BLaER1 (cell line): ENCODE measurements at regions not wholly inside any gene's neighbourhood (a gene's known extent, or its start where the extent isn't known, plus 50 kb on each side); places are given as distances from the start of the nearest gene placed in this dataset.
"Not testable (repeated sequence)": the region's sequence is repeated elsewhere in the genome, so short reads cannot be mapped to it uniquely, and the experiment has no call there.

ENCODE experiments used
- H3K27ac ChIP-seq: shearing (Covaris generic); formaldehyde crosslinking; 2 replicates; pipeline ENCODE4 v1.8.1; 2022
- H3K27me3 ChIP-seq: shearing (Covaris generic); formaldehyde crosslinking; 2 replicates; pipeline ENCODE4 v1.8.1; 2022
- H3K36me3 ChIP-seq: shearing (Covaris generic); formaldehyde crosslinking; 2 replicates; pipeline ENCODE4 v1.8.1; 2022
- H3K4me1 ChIP-seq: shearing (Covaris generic); formaldehyde crosslinking; 2 replicates; pipeline ENCODE4 v1.8.1; 2022
- H3K4me2 ChIP-seq: shearing (Covaris generic); formaldehyde crosslinking; 2 replicates; pipeline ENCODE4 v1.8.1; 2022
- H3K4me3 ChIP-seq: shearing (Covaris generic); formaldehyde crosslinking; 2 replicates; pipeline ENCODE4 v1.8.1; 2022
- H3K9ac ChIP-seq: shearing (Covaris generic); formaldehyde crosslinking; 2 replicates; pipeline ENCODE4 v1.8.1; 2022
- H3K9me3 ChIP-seq: shearing (Covaris generic); formaldehyde crosslinking; 2 replicates; pipeline ENCODE4 v1.8.1; 2022
- H4K20me1 ChIP-seq: shearing (Covaris generic); formaldehyde crosslinking; 2 replicates; pipeline ENCODE4 v1.8.1; 2022
- Cebpa-rat ChIP-seq: shearing (Covaris generic); IDR thresholded peaks from 2 replicates; pipeline ENCODE4 v1.8.1; 2022

GRCh38 chr4:111960241-111960667, 185.0 kb upstream of the FAM241A start:
- Histone ChIP-seq H3K4me3 (no peak overlapping the region), H3K36me3 (no peaks in the 10 kb centered on the region), H3K4me2 (peak overlapping the region; percentile 42), H3K27me3 (no peaks in the 10 kb centered on the region), H3K9me3 (no peaks in the 10 kb centered on the region), H4K20me1 (no peaks in the 10 kb centered on the region), H3K27ac (no peak overlapping the region), H3K4me1 (peaks cover 21% of the 10 kb centered on the region), H3K9ac (no peak overlapping the region)
- no peak for TF ChIP-seq Cebpa-rat

- H3K36me3 ChIP-seq, H3K27ac ChIP-seq, H4K20me1 ChIP-seq, H3K9ac ChIP-seq, H3K4me2 ChIP-seq, H3K9me3 ChIP-seq, H3K4me3 ChIP-seq, H3K27me3 ChIP-seq: not testable (repeated sequence)
- H3K4me1 ChIP-seq: peaks cover 21% of the 10 kb centered on the region
Observed at GRCh38 chr4:111961026-111961425, 184.2 kb upstream of the FAM241A start.

- no peaks in the 10 kb centered on the region for H3K27me3 ChIP-seq
- no peak overlapping the region for H3K9ac ChIP-seq
- no peaks in the 10 kb centered on the region for H3K9me3 ChIP-seq
- H3K4me3 ChIP-seq: no peak overlapping the region
- TF ChIP-seq Cebpa-rat: no peak
- no peaks in the 10 kb centered on the region for H3K36me3 ChIP-seq
- H3K4me1 ChIP-seq: peaks cover 21% of the 10 kb centered on the region
- H3K4me2 ChIP-seq: no peak overlapping the region
- no peak overlapping the region for H3K27ac ChIP-seq
- H4K20me1 ChIP-seq: no peaks in the 10 kb centered on the region
Observed at GRCh38 chr4:111961809-111962208, 183.4 kb upstream of the FAM241A start.

DNA sequence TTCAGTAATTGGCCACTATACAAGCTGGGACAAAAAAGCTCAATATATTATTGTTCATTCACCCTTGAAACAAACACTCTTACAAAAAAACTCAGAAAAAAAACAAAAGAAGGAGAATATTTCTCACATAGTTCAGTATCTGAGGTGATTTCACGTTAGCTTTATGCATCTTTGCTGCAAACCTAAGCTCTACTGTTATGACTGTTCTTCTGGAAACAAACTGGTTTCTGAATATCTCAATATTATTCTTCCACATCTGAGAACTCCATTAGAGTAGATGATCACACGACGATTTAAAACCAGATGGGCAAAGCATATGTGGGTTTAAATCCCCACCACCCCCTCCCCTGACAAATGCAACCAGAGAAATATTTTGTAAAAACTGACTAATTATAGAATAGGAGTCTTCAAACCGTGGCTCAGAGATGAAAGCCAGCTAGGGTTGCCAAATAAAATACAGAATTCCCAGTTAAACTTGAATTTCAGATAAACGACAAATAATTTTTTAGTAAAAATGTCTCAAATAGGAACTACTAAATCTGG, 182.0 kb upstream of the FAM241A start:
- Histone ChIP-seq H3K4me1 (peaks cover 21% of the 10 kb centered on the region), H3K4me3 (no peak overlapping the region), H3K27me3 (no peaks in the 10 kb centered on the region), H3K4me2 (no peak overlapping the region), H4K20me1 (no peaks in the 10 kb centered on the region), H3K27ac (no peak overlapping the region), H3K9ac (no peak overlapping the region), H3K9me3 (no peaks in the 10 kb centered on the region), H3K36me3 (no peaks in the 10 kb centered on the region)
- no peak for TF ChIP-seq Cebpa-rat

DNA sequence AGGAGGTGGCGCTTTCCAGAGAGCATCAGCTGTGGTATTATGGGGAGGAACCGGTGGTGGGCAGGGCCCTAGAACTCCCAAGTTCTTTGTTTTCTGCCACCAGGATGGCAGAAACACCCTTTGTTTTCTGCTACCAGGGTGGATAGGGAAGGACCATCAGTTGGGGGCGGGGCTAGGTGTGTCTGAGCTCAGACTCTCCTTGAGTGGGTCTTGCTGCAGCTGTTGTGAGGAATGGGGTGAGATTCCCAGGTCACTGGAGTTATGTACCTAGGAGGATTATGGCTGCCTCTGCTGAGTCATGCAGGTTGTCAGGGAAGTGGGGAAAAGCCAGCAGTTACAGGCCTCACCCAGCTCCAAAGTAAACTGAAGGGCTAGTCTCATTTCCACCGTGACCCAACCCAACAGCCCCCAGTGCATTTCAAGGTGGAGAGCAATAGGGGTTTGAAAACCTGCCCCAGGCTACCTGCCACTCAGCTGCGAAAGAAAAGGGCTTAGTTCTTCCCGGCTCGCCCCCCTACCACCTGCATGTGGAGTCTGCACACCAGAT, 167.8 kb upstream of the FAM241A start:
- Histone ChIP-seq H4K20me1 (no peaks in the 10 kb centered on the region), H3K4me1 (no peaks in the 10 kb centered on the region)
- TF ChIP-seq Cebpa-rat: no peak

GRCh38 chr4:111979921-111980320, 165.3 kb upstream of the FAM241A start:
- H3K36me3 ChIP-seq: no peaks in the 10 kb centered on the region
- H3K4me3 ChIP-seq: no peak overlapping the region
- TF ChIP-seq Cebpa-rat: no peak
- H3K4me2 ChIP-seq: no peak overlapping the region
- H3K4me1 ChIP-seq: no peaks in the 10 kb centered on the region
- no peak overlapping the region for H3K27ac ChIP-seq
- H4K20me1 ChIP-seq: no peaks in the 10 kb centered on the region
- no peak overlapping the region for H3K9ac ChIP-seq
- H3K9me3 ChIP-seq: no peaks in the 10 kb centered on the region
- H3K27me3 ChIP-seq: no peaks in the 10 kb centered on the region

More for the DNA sequence above, 167.8 kb upstream of the FAM241A start:
- H3K36me3 ChIP-seq: no peaks in the 10 kb centered on the region
- no peaks in the 10 kb centered on the region for H3K9me3 ChIP-seq
- H3K4me3 ChIP-seq: no peak overlapping the region
- no peak overlapping the region for H3K27ac ChIP-seq
- H3K27me3 ChIP-seq: no peaks in the 10 kb centered on the region
- H3K9ac ChIP-seq: no peak overlapping the region
- no peak overlapping the region for H3K4me2 ChIP-seq

DNA sequence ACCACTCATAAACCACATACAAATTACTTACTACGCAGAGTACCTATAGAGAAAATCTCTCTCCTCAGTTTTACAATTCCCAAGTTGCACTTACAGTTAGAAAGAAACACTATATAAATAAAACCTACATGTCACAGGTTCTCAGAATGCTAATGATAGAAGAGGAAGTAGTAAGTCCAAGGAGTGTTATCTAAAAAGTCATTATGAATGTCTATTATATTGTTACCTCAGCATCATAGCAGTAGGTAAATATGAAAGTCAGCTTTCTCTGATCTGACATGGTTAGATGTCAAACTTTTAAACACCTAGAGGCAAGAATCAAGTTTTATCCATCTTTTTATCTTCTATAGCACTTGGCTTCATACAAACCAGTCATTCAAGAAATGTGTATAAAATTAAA, 163.2 kb upstream of the FAM241A start:
- no peak overlapping the region for H3K4me2 ChIP-seq
- H3K36me3 ChIP-seq: no peaks in the 10 kb centered on the region
- no peak overlapping the region for H3K9ac ChIP-seq
- H3K9me3 ChIP-seq: no peaks in the 10 kb centered on the region
- H3K27ac ChIP-seq: no peak overlapping the region
- no peaks in the 10 kb centered on the region for H4K20me1 ChIP-seq
- H3K27me3 ChIP-seq: no peaks in the 10 kb centered on the region
- no peak overlapping the region for H3K4me3 ChIP-seq
- no peak for TF ChIP-seq Cebpa-rat
- H3K4me1 ChIP-seq: no peaks in the 10 kb centered on the region

DNA sequence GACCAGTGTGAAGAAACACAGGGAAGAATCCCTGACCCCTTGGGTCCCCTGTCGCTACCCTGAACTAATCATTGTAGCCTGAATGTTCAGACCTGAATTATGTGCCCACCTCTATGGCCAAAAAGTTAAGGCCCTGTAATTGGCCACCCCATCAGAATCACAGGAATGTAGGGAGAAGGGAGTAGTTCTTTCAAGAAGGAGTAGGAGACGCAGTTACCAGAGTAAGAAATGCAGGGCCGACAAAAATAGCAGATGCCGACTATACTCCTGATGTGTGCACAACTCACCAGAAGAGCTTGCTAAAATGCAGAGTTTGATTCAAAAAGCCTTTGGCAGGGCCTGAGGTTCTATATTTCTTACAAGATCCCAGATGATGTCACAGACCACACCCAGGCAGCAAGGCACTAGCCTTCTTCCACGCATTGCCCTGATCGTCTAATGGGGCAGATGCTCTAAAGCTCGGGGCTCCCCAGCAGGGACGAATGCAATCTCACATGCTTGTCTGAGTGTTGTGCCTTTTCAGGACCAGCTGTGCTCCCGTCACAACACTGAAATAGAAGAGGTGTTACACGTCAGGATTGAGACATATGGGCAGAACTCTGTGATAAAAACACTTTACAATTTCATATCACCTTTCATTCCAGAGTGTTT, 161.0 kb upstream of the FAM241A start:
- H3K27ac ChIP-seq: no peak overlapping the region

DNA sequence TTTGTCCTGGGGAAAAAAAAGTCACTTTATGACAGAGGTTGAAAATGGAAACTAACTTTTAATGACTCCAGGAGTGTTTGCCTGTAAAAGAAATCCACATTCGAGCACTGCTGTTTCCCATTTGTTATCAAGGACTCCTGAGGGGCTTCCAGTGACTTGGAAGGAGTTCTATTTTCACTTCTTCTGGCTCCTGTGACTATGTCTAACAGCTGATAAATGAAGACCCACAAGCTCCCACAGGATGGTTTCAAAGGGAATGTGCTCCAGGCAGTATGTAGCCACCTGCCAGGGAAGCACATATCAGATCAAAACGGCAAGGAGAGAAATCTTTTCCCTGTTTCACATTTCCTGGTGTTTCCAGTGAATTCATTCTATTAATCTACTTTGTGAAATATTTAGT, 159.8 kb upstream of the FAM241A start:
- H3K9me3 ChIP-seq: no peaks in the 10 kb centered on the region
- no peak for TF ChIP-seq Cebpa-rat
- H3K4me2 ChIP-seq: no peak overlapping the region

More for the DNA sequence above, 161.0 kb upstream of the FAM241A start:
- no peaks in the 10 kb centered on the region for H3K9me3 ChIP-seq
- no peaks in the 10 kb centered on the region for H3K36me3 ChIP-seq
- no peak overlapping the region for H3K9ac ChIP-seq
- no peaks in the 10 kb centered on the region for H3K4me1 ChIP-seq
- no peaks in the 10 kb centered on the region for H3K27me3 ChIP-seq
- H3K4me3 ChIP-seq: no peak overlapping the region
- no peak for TF ChIP-seq Cebpa-rat
- H4K20me1 ChIP-seq: no peaks in the 10 kb centered on the region
- no peak overlapping the region for H3K4me2 ChIP-seq

GRCh38 chr4:111986095-111986494, 159.2 kb upstream of the FAM241A start:
- Histone ChIP-seq H3K4me3 (no peak overlapping the region), H3K4me1 (no peaks in the 10 kb centered on the region), H3K36me3 (no peaks in the 10 kb centered on the region), H3K4me2 (no peak overlapping the region), H4K20me1 (no peaks in the 10 kb centered on the region), H3K27me3 (no peaks in the 10 kb centered on the region), H3K9me3 (no peaks in the 10 kb centered on the region), H3K9ac (no peak overlapping the region), H3K27ac (no peak overlapping the region)
- TF ChIP-seq Cebpa-rat: no peak

More for the DNA sequence above, 159.8 kb upstream of the FAM241A start:
- Histone ChIP-seq H3K27ac (no peak overlapping the region), H3K4me1 (no peaks in the 10 kb centered on the region), H3K27me3 (no peaks in the 10 kb centered on the region), H3K4me3 (no peak overlapping the region), H3K9ac (no peak overlapping the region), H3K36me3 (no peaks in the 10 kb centered on the region), H4K20me1 (no peaks in the 10 kb centered on the region)

DNA sequence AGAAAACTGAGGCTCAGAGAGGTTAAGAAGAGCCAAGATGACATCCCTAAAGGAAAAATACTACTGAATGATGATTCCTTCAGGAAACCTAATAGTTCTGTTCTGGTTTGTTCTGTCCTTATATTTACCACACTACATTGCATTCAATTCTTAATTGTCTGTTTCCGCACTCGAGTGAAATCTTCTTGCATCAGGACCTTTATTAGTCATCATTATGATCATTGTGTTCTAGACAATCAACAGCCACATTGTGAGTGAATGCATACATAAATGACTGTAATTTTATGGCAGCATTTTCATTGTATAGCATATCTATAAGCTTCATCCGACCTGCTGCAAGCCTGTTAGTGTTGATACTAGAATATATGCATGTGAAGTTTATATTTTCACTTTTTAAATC, 156.7 kb upstream of the FAM241A start:
- no peak overlapping the region for H3K4me3 ChIP-seq
- H3K27me3 ChIP-seq: no peaks in the 10 kb centered on the region
- no peak overlapping the region for H3K9ac ChIP-seq
- H4K20me1 ChIP-seq: no peaks in the 10 kb centered on the region
- H3K9me3 ChIP-seq: no peaks in the 10 kb centered on the region
- H3K4me1 ChIP-seq: no peaks in the 10 kb centered on the region
- TF ChIP-seq Cebpa-rat: no peak
- no peak overlapping the region for H3K4me2 ChIP-seq
- H3K36me3 ChIP-seq: no peaks in the 10 kb centered on the region
- no peak overlapping the region for H3K27ac ChIP-seq
